Spleen (tissue), 11 donors: ENCODE measurements at regions not wholly inside any gene's neighbourhood (a gene's known extent, or its start where the extent isn't known, plus 50 kb on each side); places are given as distances from the start of the nearest gene placed in this dataset.

Experiments
- DNase-seq: peaks from one replicate; pipeline ENCODE4 v3.0.0-alpha.2; 2020
- H3K27ac ChIP-seq, 8 donors: fragments of 200-600 bp; sonication (generic) in 7 of 8; 1 replicate in 4 of 8; 2 replicates in 4 of 8; pipeline versions ENCODE4 v1.5.0 to v1.8.0; 2016 to 2021; ENCODE audit warnings: inconsistent platforms in 4 of 8, mild to moderate bottlenecking in 4 of 8, moderate library complexity in 1 of 8
- H3K27me3 ChIP-seq, 7 donors: fragments of 200-600 bp; sonication (generic) in 6 of 7; replicated peaks in 1 of 7; 1 replicate in 4 of 7; 2 replicates in 3 of 7; pipeline versions ENCODE4 v1.5.0 to v1.8.0; 2016 to 2021; ENCODE audit warnings: inconsistent platforms in 3 of 7, mild to moderate bottlenecking in 1 of 7
- H3K36me3 ChIP-seq, 6 donors: fragments of 200-600 bp; sonication (generic) in 5 of 6; 1 replicate in 4 of 6; 2 replicates in 2 of 6; pipeline versions ENCODE4 v1.5.0 to v1.8.0; 2016 to 2021; ENCODE audit warnings: inconsistent platforms in 2 of 6
- H3K4me1 ChIP-seq, 6 donors: fragments of 200-600 bp; sonication (generic) in 5 of 6; 1 replicate in 3 of 6; 2 replicates in 3 of 6; pipeline versions ENCODE4 v1.5.0 to v1.8.0; 2016 to 2021; ENCODE audit warnings: inconsistent platforms in 3 of 6
- H3K4me3 ChIP-seq, 8 donors: fragments of 200-600 bp; sonication (generic) in 7 of 8; 1 replicate in 4 of 8; 2 replicates in 4 of 8; pipeline versions ENCODE4 v1.5.0 to v1.8.0; 2016 to 2021; ENCODE audit warnings: inconsistent platforms in 4 of 8, mild to moderate bottlenecking in 4 of 8, moderate library complexity in 2 of 8
- H3K9me3 ChIP-seq, 8 donors: fragments of 200-600 bp; sonication (generic) in 7 of 8; 1 replicate in 4 of 8; 2 replicates in 4 of 8; pipeline versions ENCODE4 v1.5.0 to v1.8.0; 2016 to 2021; ENCODE audit warnings: inconsistent platforms in 4 of 8
- CTCF ChIP-seq, 11 experiments: fragments of 200-600 bp in 7 of 11; fragments of 450-650 bp in 4 of 11; sonication (generic) in 4 of 11; IDR thresholded peaks in 8 of 11; conservative IDR thresholded peaks in 3 of 11; 1 replicate in 7 of 11; 2 replicates in 4 of 11; pipeline versions ENCODE4 v1.4.0 to v1.8.0; 2016 to 2021; ENCODE audit warnings: antibody characterized with exemption in 11 of 11, inconsistent platforms in 4 of 11, mild to moderate bottlenecking in 1 of 11
- POLR2A ChIP-seq, 3 donors: fragments of 450-650 bp; IDR thresholded peaks; one replicate each; pipeline ENCODE4 v1.5.1; 2017; ENCODE audit warnings: antibody characterized with exemption in 3 of 3, mild to moderate bottlenecking in 1 of 3
- POLR2AphosphoS5 ChIP-seq, 3 donors: sonication (generic); formaldehyde crosslinking; IDR thresholded peaks; one replicate each; pipeline ENCODE4 v1.5.1; 2017; ENCODE audit warnings: antibody characterized with exemption in 3 of 3
- WGBS, 5 donors: extraction: QIAGEN DNeasy Blood & Tissue Kit in 3 of 5; methylation state at CpG; one replicate each; pipeline versions ENCODE4 v1.1.5 to v1.1.7; 2013 to 2018; 5-methylcytosine and 5-hydroxymethylcytosine counted together
- intact Hi-C: fragments of 100-400 bp; cut with DNase I; formaldehyde crosslinking; loops from one replicate; pipeline ENCODE4 v1.15.0; 2023; ENCODE audit warnings: low total_unique reads
- donor health status: healthy with polysubstance abuse.
- donor health status: DM: no; HTN: no; CAD: no; lungs with moderate emphysema.
- donor health status: DM: no; HTN: no; CAD: no.
- donor health status: Bipolar disorder and iron deficiency.
- donor health status: healthy.
- donor health status: DM: no; HTN: no; CAD: no.
- donor health status: DM: yes; HTN: yes; CAD: no.

- intact Hi-C loops: no loop called here
- DNase-seq: no peak
- Histone ChIP-seq H3K9me3 (peaks cover 0 to 45% (median 27%) of the 10 kb centered on the region in 8 donors), H3K27me3 (no peaks in the 10 kb centered on the region), H3K36me3 (no peaks in the 10 kb centered on the region), H3K4me1 (no peaks in the 10 kb centered on the region), H3K27ac (no peak overlapping the region), H3K4me3 (no peak overlapping the region)
- TF ChIP-seq POLR2AphosphoS5 (IDR thresholded peaks at IDR 0.05): no peak
- no peak for TF ChIP-seq CTCF (IDR thresholded peaks at IDR 0.05 in 8 of 11, conservative IDR thresholded peaks at IDR 0.05 in 3 of 11)
- no peak for TF ChIP-seq POLR2A (IDR thresholded peaks at IDR 0.05)
- 75 to 93% (median 82%) methylated on average over 4 of the region's 4 CpGs for WGBS, 5 donors
Measured at GRCh38 chr12:33560653-33561208, 121.1 kb upstream of the SYT10 start.

GRCh38 chr12:33562401-33562800 lies 122.8 kb upstream of the SYT10 start:
- intact Hi-C loops: no loop called here
- H3K36me3 ChIP-seq: no peaks in the 10 kb centered on the region
- H3K4me1 ChIP-seq: no peaks in the 10 kb centered on the region
- no peak overlapping the region for H3K27ac ChIP-seq
- DNase-seq: no peak
- no peak overlapping the region for H3K4me3 ChIP-seq
- H3K27me3 ChIP-seq: no peaks in the 10 kb centered on the region
- no peak for TF ChIP-seq POLR2AphosphoS5 (IDR thresholded peaks at IDR 0.05)
- no peak for TF ChIP-seq CTCF (IDR thresholded peaks at IDR 0.05 in 8 of 11, conservative IDR thresholded peaks at IDR 0.05 in 3 of 11)
- no peak for TF ChIP-seq POLR2A (IDR thresholded peaks at IDR 0.05)
- WGBS, 5 donors: 67 to 85% (median 76%) methylated on average over 2 of the region's 2 CpGs
- peaks cover 0 to 45% (median 27%) of the 10 kb centered on the region in 8 donors for H3K9me3 ChIP-seq

GRCh38 chr12:33566403-33566802 lies 126.8 kb upstream of the SYT10 start:
- Histone ChIP-seq H3K9me3 (peaks cover 0 to 37% (median 23%) of the 10 kb centered on the region in 8 donors), H3K27me3 (no peaks in the 10 kb centered on the region), H3K4me3 (no peak overlapping the region), H3K4me1 (no peaks in the 10 kb centered on the region), H3K27ac (no peak overlapping the region), H3K36me3 (no peaks in the 10 kb centered on the region)
- no peak for DNase-seq
- intact Hi-C loops: no loop called here
- TF ChIP-seq POLR2A (IDR thresholded peaks at IDR 0.05) (no peak), POLR2AphosphoS5 (IDR thresholded peaks at IDR 0.05) (no peak), CTCF (IDR thresholded peaks at IDR 0.05 in 8 of 11, conservative IDR thresholded peaks at IDR 0.05 in 3 of 11) (no peak)
- WGBS, 5 donors: 60 to 82% (median 69%) methylated on average over 3 of the region's 3 CpGs

- no peak for DNase-seq
- Histone ChIP-seq H3K4me3 (no peak overlapping the region), H3K36me3 (no peaks in the 10 kb centered on the region), H3K9me3 (peaks cover 0 to 6% (median 0%) of the 10 kb centered on the region in 8 donors), H3K4me1 (no peaks in the 10 kb centered on the region), H3K27me3 (no peaks in the 10 kb centered on the region), H3K27ac (no peak overlapping the region)
- WGBS, 5 donors: 33 to 51% (median 43%) methylated on average over 3 of the region's 3 CpGs
- no peak for TF ChIP-seq CTCF (IDR thresholded peaks at IDR 0.05 in 8 of 11, conservative IDR thresholded peaks at IDR 0.05 in 3 of 11)
- TF ChIP-seq POLR2AphosphoS5 (IDR thresholded peaks at IDR 0.05): no peak
- TF ChIP-seq POLR2A (IDR thresholded peaks at IDR 0.05): no peak
- intact Hi-C loops: no loop called here
Measured at GRCh38 chr12:33575346-33575745, 135.7 kb upstream of the SYT10 start.
